PC-3 (cell line): ENCODE measurements at regions not wholly inside any gene's neighbourhood (a gene's known extent, or its start where the extent isn't known, plus 50 kb on each side); places are given as distances from the start of the nearest gene placed in this dataset.
A peak's percentile ranks its signal among the peaks of the same experiment; 100 is the strongest.

Source experiments
- ATAC-seq: fragments of 200-7000 bp; cut with Tn5 transposase; 2 replicates; pipeline ENCODE4 v1.9.1; 2020; ENCODE audit warnings: mild to moderate bottlenecking, moderate library complexity
- BruUV-seq: library from RNA; stranded (reverse); fragments of 400-500 nt; replicated peaks from 2 replicates; lab custom pipeline; 2021; lab: Mats Ljungman, UMichigan
- CTCF ChIA-PET: fragments of 300-600 bp; sonication (Branson Sonifier 250); formaldehyde crosslinking; loops from one replicate; lab custom pipeline; 2022; ENCODE audit warnings: antibody characterized with exemption; lab: Charles Lee
- POLR2A ChIA-PET: fragments of 300-600 bp; sonication (Branson Sonifier 250); formaldehyde crosslinking; loops from one replicate; lab custom pipeline; 2022; ENCODE audit warnings: antibody characterized with exemption; ENCODE audit not compliant: unreplicated experiment; lab: Charles Lee
- DNase-seq: peaks from one replicate; pipeline ENCODE4 v3.0.0-alpha.2; 2015
- H2AFZ ChIP-seq: fragments of 300-600 bp; sonication (generic); 2 replicates; pipeline ENCODE4 v1.6.0; 2016; ENCODE audit warnings: antibody characterized with exemption, low read length
- H3F3A ChIP-seq: fragments of 300-600 bp; sonication (generic); one replicate; pipeline ENCODE4 v1.6.0; 2017; ENCODE audit warnings: antibody characterized with exemption, low read length, control low read depth, mild to moderate bottlenecking; ENCODE audit not compliant: unreplicated experiment
- H3K27ac ChIP-seq: fragments of 300-600 bp; sonication (generic); 2 replicates; pipeline ENCODE4 v1.5.1; 2016; ENCODE audit warnings: mild to moderate bottlenecking, low read length
- H3K27me3 ChIP-seq: fragments of 300-600 bp; sonication (generic); 2 replicates; pipeline ENCODE4 v1.6.1; 2016; ENCODE audit warnings: low read length, mixed read lengths
- H3K36me3 ChIP-seq: fragments of 300-600 bp; sonication (generic); 2 replicates; pipeline ENCODE4 v1.6.1; 2016; ENCODE audit warnings: low read depth, mixed run types, low read length, mixed read lengths
- H3K4me1 ChIP-seq: fragments of 300-600 bp; sonication (generic); 2 replicates; pipeline ENCODE4 v1.5.1; 2016; ENCODE audit warnings: low read length; ENCODE audit not compliant: insufficient read depth
- H3K4me2 ChIP-seq: fragments of 300-600 bp; sonication (generic); 2 replicates; pipeline ENCODE4 v1.6.0; 2016; ENCODE audit warnings: low read length
- H3K4me3 ChIP-seq: fragments of 300-600 bp; sonication (generic); 2 replicates; pipeline ENCODE4 v1.5.1; 2016; ENCODE audit warnings: mild to moderate bottlenecking, low read length, mixed read lengths
- H3K79me2 ChIP-seq: fragments of 300-600 bp; sonication (generic); 2 replicates; pipeline ENCODE4 v1.6.1; 2017; ENCODE audit warnings: low read length, mixed read lengths
- H3K9ac ChIP-seq: fragments of 300-600 bp; sonication (generic); 2 replicates; pipeline ENCODE4 v1.6.0; 2016; ENCODE audit warnings: mild to moderate bottlenecking, low read length
- H3K9me2 ChIP-seq: fragments of 300-600 bp; sonication (generic); replicated peaks from 2 replicates; pipeline ENCODE4 v1.6.1; 2016; ENCODE audit warnings: mixed run types, low read length, mixed read lengths
- H3K9me3 ChIP-seq: fragments of 300-600 bp; sonication (generic); 2 replicates; pipeline ENCODE4 v1.6.1; 2016; ENCODE audit warnings: low read length, mixed read lengths
- H4K20me1 ChIP-seq: fragments of 300-600 bp; sonication (generic); 2 replicates; pipeline ENCODE4 v1.6.1; 2016; ENCODE audit warnings: low read length, mixed read lengths
- CTCF ChIP-seq: fragments of 300-600 bp; sonication (generic); conservative IDR thresholded peaks from 2 replicates; pipeline ENCODE4 v1.5.1; 2017; ENCODE audit warnings: antibody characterized with exemption, low read depth, mild to moderate bottlenecking, low read length
- EZH2 ChIP-seq: fragments of 300-600 bp; sonication (generic); IDR thresholded peaks from one replicate; pipeline ENCODE4 v1.6.1; 2017; ENCODE audit warnings: antibody characterized with exemption, mild to moderate bottlenecking, low read length; ENCODE audit not compliant: unreplicated experiment
- EZH2phosphoT487 ChIP-seq: fragments of 300-600 bp; sonication (generic); IDR thresholded peaks from 2 replicates; pipeline ENCODE4 v1.6.1; 2018; ENCODE audit warnings: mild to moderate bottlenecking, antibody characterized with exemption, low read length, borderline replicate concordance
- intact Hi-C: fragments of 100-400 bp; cut with micrococcal nuclease; formaldehyde crosslinking; loops from 2 replicates; pipeline ENCODE4 v1.9.0; 2023

DNA sequence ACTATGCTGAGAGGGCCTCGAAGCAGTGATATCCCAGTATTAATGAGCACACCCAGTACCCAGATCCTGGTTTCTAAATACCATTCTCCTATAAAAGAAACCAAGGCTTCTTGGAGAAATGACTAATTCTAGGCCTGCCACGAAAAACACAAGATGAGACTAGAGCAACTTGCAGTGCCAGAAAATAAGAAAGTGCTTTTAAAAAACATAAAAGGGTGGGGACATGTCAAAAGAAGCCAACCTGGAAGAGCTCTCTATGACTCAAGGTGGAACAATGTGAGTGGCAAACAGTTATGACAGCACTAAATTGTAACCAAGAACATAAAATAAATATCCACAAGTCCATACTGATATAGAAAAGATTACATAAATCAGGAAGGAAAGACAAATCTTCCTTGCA, 153.2 kb upstream of the KCNJ18 start:
- H3K36me3 ChIP-seq: peaks cover 63% of the 10 kb centered on the region
- ChIA-PET CTCF (no interaction called here), POLR2A (no interaction called here)
- H3K9ac ChIP-seq: no peak overlapping the region
- peaks cover 18% of the 10 kb centered on the region for H3K79me2 ChIP-seq
- intact Hi-C loops: no loop called here
- no peaks in the 10 kb centered on the region for H4K20me1 ChIP-seq
- ATAC-seq (peak; percentile 82), DNase-seq (peak; percentile 74)
- H3F3A ChIP-seq: peaks cover 11% of the 10 kb centered on the region
- H3K4me2 ChIP-seq: no peak overlapping the region
- no peak overlapping the region for H3K4me3 ChIP-seq
- no peaks in the 10 kb centered on the region for H3K27me3 ChIP-seq
- no peak overlapping the region for H3K27ac ChIP-seq
- TF ChIP-seq EZH2 (no peak), CTCF (no peak), EZH2phosphoT487 (no peak)
- no TSS peak for BruUV-seq
- H3K4me1 ChIP-seq: no peaks in the 10 kb centered on the region
- peaks cover 22% of the 10 kb centered on the region for H3K9me3 ChIP-seq
- H3K9me2 ChIP-seq: no peaks in the 10 kb centered on the region
- H2AFZ ChIP-seq: no peak overlapping the region

- Histone ChIP-seq H3K9me3 (peaks cover 22% of the 10 kb centered on the region), H3K79me2 (peaks cover 18% of the 10 kb centered on the region), H3K4me2 (no peak overlapping the region), H4K20me1 (no peaks in the 10 kb centered on the region), H3K4me3 (no peak overlapping the region), H3K9me2 (no peaks in the 10 kb centered on the region), H3K4me1 (no peaks in the 10 kb centered on the region), H3K27me3 (no peaks in the 10 kb centered on the region), H3K9ac (no peak overlapping the region), H3F3A (peaks cover 11% of the 10 kb centered on the region), H3K36me3 (peaks cover 56% of the 10 kb centered on the region), H3K27ac (no peak overlapping the region), H2AFZ (no peak overlapping the region)
- BruUV-seq: no TSS peak
- intact Hi-C loops: no loop called here
- ChIA-PET CTCF (no interaction called here), POLR2A (no interaction called here)
- no peak for DNase-seq
- no peak for ATAC-seq
- TF ChIP-seq EZH2phosphoT487 (no peak), CTCF (no peak), EZH2 (no peak)
Measured at GRCh38 chr17:21540502-21540901, 151.8 kb upstream of the KCNJ18 start.

GRCh38 chr17:21542070-21542469, 150.3 kb upstream of the KCNJ18 start:
- no peak overlapping the region for H3K9ac ChIP-seq
- intact Hi-C loops: no loop called here
- BruUV-seq: no TSS peak
- no peak overlapping the region for H3K27ac ChIP-seq
- H3K4me1 ChIP-seq: no peaks in the 10 kb centered on the region
- peaks cover 12% of the 10 kb centered on the region for H3K79me2 ChIP-seq
- POLR2A ChIA-PET: no interaction called here
- H3K36me3 ChIP-seq: peaks cover 48% of the 10 kb centered on the region
- no peaks in the 10 kb centered on the region for H3K9me2 ChIP-seq
- CTCF ChIA-PET: no interaction called here
- H3K9me3 ChIP-seq: peaks cover 19% of the 10 kb centered on the region
- no peak overlapping the region for H3K4me3 ChIP-seq
- TF ChIP-seq EZH2 (no peak), CTCF (no peak), EZH2phosphoT487 (no peak)
- peaks cover 11% of the 10 kb centered on the region for H3F3A ChIP-seq
- DNase-seq (no peak), ATAC-seq (no peak)
- H2AFZ ChIP-seq: no peak overlapping the region
- no peaks in the 10 kb centered on the region for H4K20me1 ChIP-seq
- no peaks in the 10 kb centered on the region for H3K27me3 ChIP-seq
- no peak overlapping the region for H3K4me2 ChIP-seq
